SK-N-SH (cell line): ENCODE measurements at regions not wholly inside any gene's neighbourhood (a gene's known extent, or its start where the extent isn't known, plus 50 kb on each side); places are given as distances from the start of the nearest gene placed in this dataset.

Source experiments
- CTCF ChIP-seq: fragments of 200-600 bp; sonication (generic); IDR thresholded peaks from 2 replicates; pipeline ENCODE4 v1.6.1; 2017; ENCODE audit warnings: antibody characterized with exemption, mild to moderate bottlenecking, moderate library complexity
- EP300 ChIP-seq, 2 experiments: IDR thresholded peaks; 2 replicates each; pipeline versions ENCODE4 v1.4.0 to v1.6.1; 2012; ENCODE audit warnings: borderline replicate concordance in 1 of 2, low read depth in 1 of 2, low read length in 1 of 2
- EZH2phosphoT487 ChIP-seq: fragments of 200-600 bp; sonication (generic); IDR thresholded peaks from 2 replicates; pipeline ENCODE4 v1.6.1; 2017; ENCODE audit warnings: low read depth, mixed run types, mild to moderate bottlenecking, antibody characterized with exemption, moderate library complexity, borderline replicate concordance
- MAX ChIP-seq: IDR thresholded peaks from 2 replicates; pipeline ENCODE4 v1.4.0; 2012; ENCODE audit warnings: low read depth
- POLR2AphosphoS5 ChIP-seq: IDR thresholded peaks from 2 replicates; pipeline ENCODE4 v1.6.1; 2012; ENCODE audit warnings: low read depth, low read length
- RFX5 ChIP-seq: IDR thresholded peaks from 2 replicates; pipeline ENCODE4 v1.6.1; 2012; ENCODE audit warnings: mild to moderate bottlenecking, improper control_type of control experiment, low read length
- SMC3 ChIP-seq: IDR thresholded peaks from 2 replicates; pipeline ENCODE4 v1.6.1; 2012; ENCODE audit warnings: low read depth, low read length, improper control_type of control experiment
- YY1 ChIP-seq: IDR thresholded peaks from 2 replicates; pipeline ENCODE4 v1.4.0; 2012; ENCODE audit warnings: low read depth, mild to moderate bottlenecking
- ZBTB33 ChIP-seq: IDR thresholded peaks from 2 replicates; pipeline ENCODE4 v1.4.0; 2012; ENCODE audit warnings: low read depth, borderline replicate concordance

- TF ChIP-seq CTCF (no peak), RFX5 (no peak), MAX (no peak), POLR2AphosphoS5 (no peak), YY1 (no peak), SMC3 (no peak), EZH2phosphoT487 (no peak), ZBTB33 (no peak), EP300 (IDR thresholded peaks at IDR 0.05; ENCODE audit: borderline replicate concordance in 1 of 2, low read depth in 1 of 2, low read length in 1 of 2) (no peak)
These were observed 630.9 kb upstream of the TBL1XR1 start for GRCh38 chr3:177828208-177828565.
